ENCODE measurements at regions not wholly inside any gene's neighbourhood (a gene's known extent, or its start where the extent isn't known, plus 50 kb on each side); places are given as distances from the start of the nearest gene placed in this dataset.
"Not testable (repeated sequence)": the region's sequence is repeated elsewhere in the genome, so short reads cannot be mapped to it uniquely, and the experiment has no call there.

- no peaks in the 10 kb centered on the region for H3K9me3 Mint-ChIP-seq (ENCODE audit: unreplicated experiment)
- no peaks in the 10 kb centered on the region for H3K27me3 Mint-ChIP-seq (ENCODE audit: unreplicated experiment)
- DNase-seq (ENCODE audit: low spot score) = no peak
- no peak overlapping the region for H3K27ac Mint-ChIP-seq (ENCODE audit: unreplicated experiment)
- TF ChIP-seq CTCF (IDR thresholded peaks at IDR 0.05; ENCODE audit: unreplicated experiment) = no peak
- H3K4me3 Mint-ChIP-seq (ENCODE audit: unreplicated experiment) = no peak overlapping the region
- no peaks in the 10 kb centered on the region for H3K36me3 Mint-ChIP-seq (ENCODE audit: low read depth, unreplicated experiment)
- no peaks in the 10 kb centered on the region for H3K4me1 Mint-ChIP-seq (ENCODE audit: unreplicated experiment)
Measured at GRCh38 chr1:99370476-99370875, 106.2 kb downstream of the PLPPR4 start.

GRCh38 chr1:99371413-99371812 lies 107.1 kb downstream of the PLPPR4 start:
- Mint-ChIP-seq H3K27me3 (ENCODE audit: unreplicated experiment) (no peaks in the 10 kb centered on the region), H3K27ac (ENCODE audit: unreplicated experiment) (no peak overlapping the region), H3K9me3 (ENCODE audit: unreplicated experiment) (no peaks in the 10 kb centered on the region), H3K4me1 (ENCODE audit: unreplicated experiment) (no peaks in the 10 kb centered on the region), H3K36me3 (ENCODE audit: low read depth, unreplicated experiment) (no peaks in the 10 kb centered on the region), H3K4me3 (ENCODE audit: unreplicated experiment) (no peak overlapping the region)
- no peak for TF ChIP-seq CTCF (IDR thresholded peaks at IDR 0.05; ENCODE audit: unreplicated experiment)
- no peak for DNase-seq (ENCODE audit: low spot score)

DNA sequence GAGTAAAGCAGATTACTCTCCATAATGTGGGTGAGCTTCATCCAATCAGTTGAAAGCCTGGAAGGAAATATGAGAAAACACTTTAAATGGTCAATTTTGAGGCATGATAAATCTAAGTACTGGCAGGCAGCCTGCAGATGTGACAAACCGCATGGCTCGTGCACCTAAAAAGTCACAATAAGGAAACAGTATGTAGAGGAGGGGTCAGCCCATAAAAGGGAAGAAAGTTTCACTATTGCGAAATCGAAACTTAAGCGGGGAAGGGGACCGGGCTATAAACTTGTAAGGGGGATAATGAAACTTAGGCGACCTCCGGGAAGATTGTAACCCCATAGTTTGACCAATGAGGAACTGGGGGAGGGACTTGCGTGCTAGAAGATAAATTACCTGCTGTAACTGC lies 109.8 kb downstream of the PLPPR4 start:
- no peak for TF ChIP-seq CTCF (IDR thresholded peaks at IDR 0.05; ENCODE audit: unreplicated experiment)
- no peaks in the 10 kb centered on the region for H3K36me3 Mint-ChIP-seq (ENCODE audit: low read depth, unreplicated experiment)
- H3K4me3 Mint-ChIP-seq (ENCODE audit: unreplicated experiment) = no peak overlapping the region
- no peaks in the 10 kb centered on the region for H3K27me3 Mint-ChIP-seq (ENCODE audit: unreplicated experiment)
- DNase-seq (ENCODE audit: low spot score) = no peak
- no peak overlapping the region for H3K27ac Mint-ChIP-seq (ENCODE audit: unreplicated experiment)
- H3K4me1 Mint-ChIP-seq (ENCODE audit: unreplicated experiment) = no peaks in the 10 kb centered on the region
- H3K9me3 Mint-ChIP-seq (ENCODE audit: unreplicated experiment) = no peaks in the 10 kb centered on the region

DNA sequence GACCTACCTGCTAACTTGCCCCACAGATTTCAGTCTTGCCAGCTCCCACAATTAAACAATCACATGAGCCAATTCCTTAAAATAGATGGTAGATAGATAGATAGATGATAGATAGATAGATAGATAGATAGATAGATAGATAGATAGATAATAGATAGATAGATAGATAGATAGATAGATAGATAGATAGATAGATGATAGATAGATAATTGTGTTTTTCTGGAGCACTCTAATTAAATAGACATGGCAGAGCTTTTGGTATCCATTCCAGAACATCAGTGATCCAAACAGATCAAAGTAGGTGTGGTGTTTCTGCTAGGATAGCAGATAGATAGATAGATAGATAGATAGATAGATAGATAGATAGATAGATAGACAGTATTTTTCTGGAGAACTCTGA lies 110.4 kb downstream of the PLPPR4 start:
- H3K27ac Mint-ChIP-seq (ENCODE audit: unreplicated experiment); H3K4me1 Mint-ChIP-seq (ENCODE audit: unreplicated experiment); H3K36me3 Mint-ChIP-seq (ENCODE audit: low read depth, unreplicated experiment); DNase-seq (ENCODE audit: low spot score); H3K9me3 Mint-ChIP-seq (ENCODE audit: unreplicated experiment); H3K27me3 Mint-ChIP-seq (ENCODE audit: unreplicated experiment); H3K4me3 Mint-ChIP-seq (ENCODE audit: unreplicated experiment): not testable (repeated sequence)

DNA sequence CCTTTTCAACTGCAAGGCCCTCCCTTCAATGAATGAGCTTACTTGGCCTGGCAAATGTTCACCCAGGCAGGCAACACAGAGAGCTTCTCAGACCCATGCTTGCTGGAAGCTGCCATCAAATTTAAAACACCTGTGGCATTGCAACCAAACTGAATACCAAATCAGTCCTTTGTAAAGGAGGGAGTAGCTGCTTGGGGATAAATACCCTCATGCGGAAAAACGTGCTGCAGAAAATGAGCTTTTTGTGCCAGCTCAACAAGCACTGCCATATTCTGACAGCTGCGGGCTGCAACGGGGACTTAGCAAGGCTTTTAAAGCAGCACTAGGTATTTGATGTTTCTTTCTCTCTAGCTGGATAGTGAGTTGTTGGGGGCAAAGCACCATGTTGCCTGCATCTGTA lies 119.7 kb downstream of the PLPPR4 start:
- H3K9me3 Mint-ChIP-seq (ENCODE audit: unreplicated experiment) = no peaks in the 10 kb centered on the region
- no peaks in the 10 kb centered on the region for H3K4me1 Mint-ChIP-seq (ENCODE audit: unreplicated experiment)
- no peak for TF ChIP-seq CTCF (IDR thresholded peaks at IDR 0.05; ENCODE audit: unreplicated experiment)
- no peak overlapping the region for H3K27ac Mint-ChIP-seq (ENCODE audit: unreplicated experiment)
- H3K4me3 Mint-ChIP-seq (ENCODE audit: unreplicated experiment) = no peak overlapping the region
- DNase-seq (ENCODE audit: low spot score) = no peak
- H3K27me3 Mint-ChIP-seq (ENCODE audit: unreplicated experiment) = no peaks in the 10 kb centered on the region
- H3K36me3 Mint-ChIP-seq (ENCODE audit: low read depth, unreplicated experiment) = no peaks in the 10 kb centered on the region

- H3K27me3 Mint-ChIP-seq (ENCODE audit: unreplicated experiment) = no peaks in the 10 kb centered on the region
- no peaks in the 10 kb centered on the region for H3K4me1 Mint-ChIP-seq (ENCODE audit: unreplicated experiment)
- no peak for DNase-seq (ENCODE audit: low spot score)
- H3K9me3 Mint-ChIP-seq (ENCODE audit: unreplicated experiment) = no peaks in the 10 kb centered on the region
- H3K36me3 Mint-ChIP-seq (ENCODE audit: low read depth, unreplicated experiment) = no peaks in the 10 kb centered on the region
- no peak overlapping the region for H3K4me3 Mint-ChIP-seq (ENCODE audit: unreplicated experiment)
- no peak for TF ChIP-seq CTCF (IDR thresholded peaks at IDR 0.05; ENCODE audit: unreplicated experiment)
- no peak overlapping the region for H3K27ac Mint-ChIP-seq (ENCODE audit: unreplicated experiment)
Measured at GRCh38 chr1:99385852-99386251, 121.6 kb downstream of the PLPPR4 start.
